ENCODE measurements at regions not wholly inside any gene's neighbourhood (a gene's known extent, or its start where the extent isn't known, plus 50 kb on each side); places are given as distances from the start of the nearest gene placed in this dataset.

GRCh38 chr12:77617818-77618217 is 212.9 kb upstream of the NAV3 start:
- no peak for DNase-seq

DNA sequence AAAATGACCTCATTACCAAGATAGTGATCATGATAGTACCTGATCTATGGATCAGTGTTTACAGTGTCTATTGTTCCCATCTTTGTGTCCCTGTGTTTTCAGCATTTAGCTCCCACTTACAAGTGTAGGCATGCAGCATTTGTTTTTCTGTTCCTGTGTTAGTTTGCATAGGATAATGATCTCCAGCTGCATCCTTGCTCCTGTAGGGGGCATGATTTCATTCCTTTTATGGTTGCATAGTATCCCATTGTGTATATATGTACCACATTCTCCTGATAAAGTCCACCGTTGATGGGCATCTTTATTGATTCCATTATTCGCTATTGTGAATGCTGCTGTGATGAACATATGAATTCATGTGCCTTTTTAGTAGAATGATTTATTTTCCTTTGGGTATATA is 215.4 kb upstream of the NAV3 start:
- DNase-seq: no peak

- DNase-seq: no peak
Measured at GRCh38 chr12:77613411-77613810, 217.3 kb upstream of the NAV3 start.

DNA sequence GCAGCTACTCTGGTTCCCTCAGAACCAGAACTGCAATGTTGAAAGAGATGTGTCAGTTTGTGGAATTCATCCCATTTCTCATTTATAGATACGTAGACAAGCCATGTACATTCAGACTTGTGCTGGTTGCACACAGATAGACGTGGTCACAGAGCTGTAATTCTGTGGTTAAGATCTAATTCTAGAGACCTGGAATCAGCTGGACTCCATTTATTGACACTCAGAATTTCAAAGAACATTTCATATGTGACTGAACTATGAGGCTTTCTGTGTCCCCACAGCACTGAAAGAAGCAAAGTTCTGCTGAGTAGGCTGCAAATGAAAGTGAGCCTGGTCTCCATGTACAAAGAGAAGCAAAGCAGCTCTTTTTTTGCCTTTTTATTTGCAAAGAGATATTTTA is 220.2 kb upstream of the NAV3 start:
- DNase-seq: no peak

- DNase-seq: no peak
Measured at GRCh38 chr12:77609016-77609415, 221.7 kb upstream of the NAV3 start.

DNA sequence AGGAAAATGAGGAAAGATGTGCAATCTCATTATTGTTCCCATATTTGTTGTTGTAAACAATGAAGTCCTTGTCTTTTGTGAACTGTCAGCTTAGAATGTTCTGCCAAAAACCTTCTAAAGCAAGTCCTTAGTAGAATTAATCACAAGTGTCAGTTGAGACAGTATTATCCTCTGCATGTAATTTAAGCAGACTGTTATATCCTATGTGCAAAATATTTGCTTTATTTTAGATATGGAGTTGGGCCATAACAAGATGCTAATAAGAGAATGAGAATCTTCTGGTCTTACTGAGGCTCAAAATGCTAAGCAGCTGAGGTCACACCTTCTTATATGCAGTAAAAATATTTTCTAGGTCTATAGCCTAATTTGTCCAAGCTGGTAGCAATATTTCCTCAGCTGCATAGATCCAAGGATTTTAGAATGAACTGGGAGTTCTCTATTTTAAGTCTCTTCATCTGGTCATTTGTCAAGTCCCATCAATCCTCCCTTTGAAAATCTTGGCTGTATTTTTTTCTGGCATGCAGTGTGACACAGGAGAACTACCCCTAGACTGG is 222.3 kb upstream of the NAV3 start:
- DNase-seq: no peak

DNA sequence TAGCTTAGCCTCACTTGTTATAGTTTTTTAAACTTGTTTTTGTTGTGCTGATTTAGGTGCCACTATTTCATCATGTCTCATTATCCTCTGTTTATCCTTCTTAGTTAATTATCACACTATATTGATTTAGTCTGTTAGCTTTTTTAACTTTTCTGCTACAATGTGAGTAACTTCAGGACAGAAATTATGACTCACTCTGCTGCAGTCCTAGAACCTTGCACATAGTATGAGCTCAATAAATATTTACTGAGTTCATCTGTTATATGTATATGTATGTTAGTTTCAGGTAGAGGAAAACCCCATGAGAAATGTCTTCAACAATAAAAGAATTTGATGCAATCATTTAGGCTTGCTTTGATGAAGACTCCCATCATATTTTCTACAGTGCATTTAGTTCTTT is 224.3 kb upstream of the NAV3 start:
- no peak for DNase-seq

- no peak for DNase-seq
Measured at GRCh38 chr12:77603946-77604345, 226.7 kb upstream of the NAV3 start.

DNA sequence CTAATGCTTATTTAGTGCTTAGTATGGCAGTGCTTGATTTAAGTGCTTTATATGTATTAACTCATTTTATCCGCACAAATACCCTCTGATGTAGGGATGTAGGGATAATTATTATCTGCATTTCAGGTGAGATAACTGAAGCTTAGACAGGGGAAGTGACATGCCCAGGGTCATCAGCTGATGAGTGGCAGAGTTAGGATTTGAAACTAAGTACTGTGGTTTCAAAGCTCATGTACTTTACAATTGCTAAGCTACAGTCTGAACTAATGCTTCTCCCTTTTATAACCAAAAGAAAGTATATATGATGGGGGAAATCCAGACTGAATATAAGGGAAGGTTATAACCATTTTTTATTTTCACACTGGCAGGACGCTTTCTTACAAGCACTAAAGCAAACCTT is 229.6 kb upstream of the NAV3 start:
- DNase-seq: no peak

- DNase-seq: no peak
Measured at GRCh38 chr12:77600468-77600843, 230.2 kb upstream of the NAV3 start.

- no peak for DNase-seq
Measured at GRCh38 chr12:77599782-77600467, 230.8 kb upstream of the NAV3 start.

GRCh38 chr12:77594366-77594765 is 236.3 kb upstream of the NAV3 start:
- no peak for DNase-seq

DNA sequence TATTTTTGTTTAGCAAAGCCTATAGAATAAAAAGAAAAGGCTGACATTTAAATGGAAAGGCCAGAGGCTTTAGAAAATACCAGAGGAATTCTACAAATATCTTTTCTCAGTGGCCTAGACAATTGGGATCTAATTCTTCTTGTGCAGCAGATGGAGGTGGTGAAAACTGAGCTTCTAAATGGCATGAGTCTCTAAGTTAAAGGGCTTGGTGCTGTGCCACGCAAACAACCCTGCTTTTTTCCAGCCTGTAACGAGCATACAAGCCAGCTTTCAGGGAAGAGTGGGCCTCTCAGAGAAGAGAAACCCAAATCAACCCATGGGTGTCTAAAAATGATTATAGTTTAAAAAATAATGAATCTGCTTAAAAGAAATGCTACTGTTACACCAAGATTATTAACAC is 237.9 kb upstream of the NAV3 start:
- no peak for DNase-seq

GRCh38 chr12:77591959-77592743 is 238.5 kb upstream of the NAV3 start:
- no peak for DNase-seq

DNA sequence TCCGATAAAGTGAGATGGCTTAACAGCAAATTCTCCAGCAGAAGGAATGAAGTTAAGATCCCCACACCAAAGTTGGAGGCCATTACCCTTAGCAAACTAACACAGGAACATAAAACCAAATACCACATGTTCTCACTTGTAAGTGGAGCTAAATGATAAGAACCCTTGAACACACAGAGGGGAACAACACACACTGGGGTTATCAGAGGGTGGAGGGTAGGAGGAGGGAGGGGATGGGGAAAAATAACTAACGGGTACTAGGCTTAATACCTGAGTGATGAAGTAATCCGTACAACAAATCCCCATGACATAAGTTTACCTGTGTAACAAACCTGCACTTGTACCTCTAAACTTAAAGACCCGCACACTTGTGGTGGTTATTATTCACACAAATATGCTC is 240.4 kb upstream of the NAV3 start:
- no peak for DNase-seq

GRCh38 chr12:77584860-77585259 is 245.8 kb upstream of the NAV3 start:
- no peak for DNase-seq

GRCh38 chr12:77578466-77579220 is 252.1 kb upstream of the NAV3 start:
- DNase-seq: no peak

DNA sequence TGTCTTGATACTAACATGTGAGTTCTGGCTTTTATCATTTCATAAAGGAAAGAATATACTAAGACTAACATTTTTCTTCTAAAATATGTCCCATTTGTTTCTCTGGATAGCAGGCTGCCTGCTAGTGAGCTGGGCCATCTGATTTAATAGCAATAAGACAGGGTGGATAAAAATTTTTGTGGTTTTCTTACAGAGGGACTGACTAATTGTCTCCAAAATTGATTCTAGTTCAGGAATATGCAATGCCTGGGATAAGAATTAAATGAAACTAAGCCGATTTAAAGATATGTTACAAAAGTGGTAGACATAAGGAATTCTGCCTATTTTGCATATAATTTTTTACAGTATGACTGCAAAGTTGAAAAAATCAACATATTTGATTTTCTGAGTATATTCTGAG is 252.9 kb upstream of the NAV3 start:
- no peak for DNase-seq

- DNase-seq: no peak
Measured at GRCh38 chr12:77575376-77575919, 255.2 kb upstream of the NAV3 start.

GRCh38 chr12:77572371-77572770 is 258.3 kb upstream of the NAV3 start:
- no peak for DNase-seq

GRCh38 chr12:77571768-77572167 is 258.9 kb upstream of the NAV3 start:
- DNase-seq: no peak

DNA sequence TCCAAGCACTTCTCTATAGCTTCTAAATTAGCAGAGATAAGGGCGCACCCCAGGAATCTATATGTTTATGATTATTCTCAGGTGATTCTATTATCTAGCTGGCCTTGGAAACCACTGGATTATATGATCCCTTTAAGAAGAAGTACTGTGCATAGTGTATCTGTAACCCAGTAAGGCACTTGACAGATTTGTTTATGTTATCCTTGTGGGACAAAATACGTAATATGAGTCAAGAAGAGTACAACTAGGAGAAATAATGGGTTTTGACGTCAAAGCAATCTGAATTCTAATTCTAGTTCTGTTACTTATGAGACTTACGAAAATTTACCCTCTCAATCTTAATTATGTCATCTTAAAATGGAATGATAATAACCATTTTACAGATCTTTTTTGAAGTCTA is 259.6 kb upstream of the NAV3 start:
- DNase-seq: no peak

DNA sequence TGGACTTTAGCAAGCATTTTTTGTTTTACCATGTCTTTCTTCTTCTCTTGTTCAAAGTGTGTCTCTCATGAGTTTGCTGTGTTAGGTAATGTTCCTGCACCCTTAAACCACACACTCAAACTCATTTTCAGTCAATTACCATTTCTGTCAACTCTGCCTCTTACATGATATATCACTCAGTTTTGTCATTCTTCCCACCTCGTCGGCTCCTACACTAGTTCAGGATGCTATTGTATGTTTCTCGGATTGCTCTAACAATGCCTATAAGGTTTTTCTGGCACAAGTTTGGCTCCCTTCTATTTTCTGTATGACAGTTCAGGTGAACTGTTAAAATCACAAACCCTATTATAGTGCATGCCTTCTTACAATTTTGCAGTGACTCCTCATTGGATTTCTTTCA is 260.8 kb upstream of the NAV3 start:
- no peak for DNase-seq
